Astrocyte (in vitro differentiated cells and primary cell): ENCODE measurements at regions not wholly inside any gene's neighbourhood (a gene's known extent, or its start where the extent isn't known, plus 50 kb on each side); places are given as distances from the start of the nearest gene placed in this dataset.

Source experiments
- CTCF ChIP-seq: IDR thresholded peaks from 2 replicates; pipeline ENCODE4 v1.5.1; 2011; ENCODE audit warnings: low read depth, mild to moderate bottlenecking, inconsistent platforms, low read length, moderate library complexity; ENCODE audit not compliant: insufficient read depth
- EZH2 ChIP-seq: IDR thresholded peaks from 2 replicates; pipeline ENCODE4 v1.6.1; 2012; ENCODE audit warnings: mild to moderate bottlenecking, low read length, inconsistent platforms; ENCODE audit not compliant: insufficient read depth

DNA sequence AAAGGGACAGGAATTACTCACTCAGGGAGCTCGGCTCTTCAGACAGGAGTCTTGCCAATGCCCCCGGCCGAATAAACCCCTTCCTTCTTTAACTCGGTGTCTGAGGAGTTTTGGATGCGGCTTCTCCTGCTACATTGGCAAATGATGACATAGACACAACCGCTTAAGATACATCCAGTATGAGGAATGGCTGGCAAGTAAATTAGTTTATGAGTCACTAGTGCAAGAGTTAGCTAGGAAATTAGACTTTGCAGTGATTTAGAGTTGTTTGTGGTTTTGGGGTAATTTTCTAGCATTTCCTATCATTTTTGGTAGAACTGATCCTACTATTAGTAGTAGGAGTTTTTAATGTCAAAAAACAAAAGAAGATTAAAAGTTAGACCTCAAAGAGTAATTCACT lies 166.2 kb downstream of the SLITRK1 start:
- no peak for TF ChIP-seq CTCF
- TF ChIP-seq EZH2: no peak
